HCT116 (cell line): ENCODE measurements at regions not wholly inside any gene's neighbourhood (a gene's known extent, or its start where the extent isn't known, plus 50 kb on each side); places are given as distances from the start of the nearest gene placed in this dataset.
"Not testable (repeated sequence)": the region's sequence is repeated elsewhere in the genome, so short reads cannot be mapped to it uniquely, and the experiment has no call there.

Experiments used
- ATAC-seq: fragments of 200-7000 bp; cut with Tn5 transposase; 2 replicates; pipeline ENCODE4 v1.9.1; 2020; ENCODE audit warnings: mild to moderate bottlenecking, moderate library complexity
- BruUV-seq: library from RNA; stranded (reverse); fragments of 400-500 nt; replicated peaks from 2 replicates; lab custom pipeline; 2021; lab: Mats Ljungman, UMichigan
- CTCF ChIA-PET: fragments of 300-600 bp; sonication (Branson Sonifier 250); formaldehyde crosslinking; loops from one replicate; lab custom pipeline; 2021; ENCODE audit warnings: antibody characterized with exemption; lab: Charles Lee
- POLR2A ChIA-PET: fragments of 300-600, 350-600 bp; sonication (Branson Sonifier 250); formaldehyde crosslinking; loops from one replicate; lab custom pipeline; 2021; ENCODE audit warnings: antibody characterized with exemption; lab: Charles Lee
- RAD21 ChIA-PET, 2 experiments: fragments of 300-600 bp; sonication (Branson Sonifier 250); formaldehyde crosslinking; loops; one replicate each; lab custom pipeline; 2023; ENCODE audit warnings: low total read pairs in 2 of 2; ENCODE audit not compliant: uncharacterized antibody in 2 of 2, unreplicated experiment in 2 of 2, low non-redundant PET in 1 of 2; lab: Charles Lee
- DNase-seq: peaks from one replicate; pipeline ENCODE4 v3.0.0-alpha.2; 2010; ENCODE audit warnings: low read depth, low spot score
- H2AFZ ChIP-seq: fragments of 200-600 bp; shearing (Covaris generic), sonication (generic); 2 replicates; pipeline ENCODE4 v1.6.1; 2017; ENCODE audit warnings: low read depth, mixed run types, mixed read lengths, antibody characterized with exemption, low read length; ENCODE audit not compliant: poor library complexity, severe bottlenecking
- H3K27ac ChIP-seq: 2 replicates; pipeline ENCODE4 v1.5.1; 2012; ENCODE audit warnings: low read depth, low read length
- H3K27me3 ChIP-seq: fragments of 200-600 bp; sonication (generic); 2 replicates; pipeline ENCODE4 v1.6.1; 2016; ENCODE audit warnings: mixed run types, low read length, mixed read lengths; ENCODE audit not compliant: insufficient read depth
- H3K36me3 ChIP-seq, 2 experiments: fragments of 200-500 bp in 1 of 2; fragments of 200-600 bp in 1 of 2; sonication (Bioruptor generic) in 1 of 2; sonication (generic) in 1 of 2; 2 replicates each; pipeline versions ENCODE4 v1.5.1 to v1.6.1; 2014 to 2016; ENCODE audit warnings: low read length in 2 of 2, inconsistent platforms in 1 of 2, mixed read lengths in 1 of 2, mixed run types in 1 of 2; ENCODE audit not compliant: insufficient read depth in 2 of 2, control insufficient read depth in 1 of 2
- H3K4me1 ChIP-seq, 2 experiments: fragments of 200-600 bp in 1 of 2; sonication (generic) in 1 of 2; 2 replicates each; pipeline versions ENCODE4 v1.5.1 to v1.6.1; 2012 to 2017; ENCODE audit warnings: low read length in 2 of 2, inconsistent platforms in 1 of 2, mild to moderate bottlenecking in 1 of 2, mixed read lengths in 1 of 2, mixed run types in 1 of 2, moderate library complexity in 1 of 2; ENCODE audit not compliant: insufficient read depth in 2 of 2, control insufficient read depth in 1 of 2
- H3K4me2 ChIP-seq: fragments of 200-600 bp; sonication (generic); 2 replicates; pipeline ENCODE4 v1.6.1; 2017; ENCODE audit warnings: mixed run types, low read length, mixed read lengths
- H3K4me3 ChIP-seq, 2 experiments: fragments of 200-600 bp in 1 of 2; sonication (generic) in 1 of 2; replicated peaks in 1 of 2; 2 replicates each; pipeline ENCODE4 v1.5.1; 2011 to 2016; ENCODE audit warnings: low read length in 2 of 2, control low read depth in 1 of 2, low read depth in 1 of 2, mild to moderate bottlenecking in 1 of 2, mixed read lengths in 1 of 2, mixed run types in 1 of 2
- H3K79me2 ChIP-seq: fragments of 200-600 bp; sonication (generic); 2 replicates; pipeline ENCODE4 v1.6.1; 2017; ENCODE audit warnings: mild to moderate bottlenecking, mixed run types, low read length, moderate library complexity, mixed read lengths; ENCODE audit not compliant: insufficient read depth
- H3K9ac ChIP-seq: fragments of 200-600 bp; sonication (generic); 2 replicates; pipeline ENCODE4 v1.6.1; 2016; ENCODE audit warnings: low read length, mixed read lengths
- H3K9me2 ChIP-seq: fragments of 200-600 bp; sonication (generic), shearing (Covaris generic); 2 replicates; pipeline ENCODE4 v1.6.1; 2017; ENCODE audit warnings: mixed run types, mild to moderate bottlenecking, moderate library complexity; ENCODE audit not compliant: insufficient read depth
- H3K9me3 ChIP-seq, 2 experiments: fragments of 200-500 bp in 1 of 2; fragments of 200-600 bp in 1 of 2; sonication (Bioruptor generic) in 1 of 2; sonication (generic) in 1 of 2; 2 replicates each; pipeline ENCODE4 v1.6.1; 2014 to 2017; ENCODE audit warnings: low read length in 2 of 2, mixed read lengths in 2 of 2, inconsistent platforms in 1 of 2, low read depth in 1 of 2, mild to moderate bottlenecking in 1 of 2, mixed run types in 1 of 2, moderate library complexity in 1 of 2; ENCODE audit not compliant: control insufficient read depth in 1 of 2, insufficient read depth in 1 of 2
- H4K20me1 ChIP-seq: fragments of 200-600 bp; sonication (generic), shearing (Covaris generic); 2 replicates; pipeline ENCODE4 v1.6.1; 2017; ENCODE audit warnings: mixed run types, mild to moderate bottlenecking, moderate library complexity; ENCODE audit not compliant: insufficient read depth
- intact Hi-C: fragments of 100-400 bp; cut with micrococcal nuclease; formaldehyde crosslinking; loops from 2 replicates; pipeline ENCODE4 v1.10.0; 2022

- H3K36me3 ChIP-seq, POLR2A ChIA-PET, H3K9ac ChIP-seq, RAD21 ChIA-PET, H3K4me3 ChIP-seq, H3K9me2 ChIP-seq, H2AFZ ChIP-seq, CTCF ChIA-PET, intact Hi-C loops, H3K27ac ChIP-seq, BruUV-seq, ATAC-seq, H3K4me2 ChIP-seq, H3K9me3 ChIP-seq, DNase-seq, H4K20me1 ChIP-seq, H3K27me3 ChIP-seq, H3K79me2 ChIP-seq: not testable (repeated sequence)
- peaks cover 14 to 66% of the 10 kb centered on the region in 2 experiments for H3K4me1 ChIP-seq
Observed at GRCh38 chr16:29270033-29270432, 136.5 kb downstream of the NPIPB11 start.

- ATAC-seq, H3K27ac ChIP-seq: not testable (repeated sequence)
- peaks cover 21 to 73% of the 10 kb centered on the region in 2 experiments for H3K4me1 ChIP-seq
Observed at GRCh38 chr16:29269192-29269811, 137.2 kb downstream of the NPIPB11 start.

GRCh38 chr16:29268785-29269191 lies 137.7 kb downstream of the NPIPB11 start:
- peaks cover 24 to 78% of the 10 kb centered on the region in 2 experiments for H3K4me1 ChIP-seq

More at GRCh38 chr16:29269192-29269811, 137.2 kb downstream of the NPIPB11 start:
- POLR2A ChIA-PET, H3K9me2 ChIP-seq, H3K36me3 ChIP-seq, H3K4me3 ChIP-seq, H3K9me3 ChIP-seq, H3K27me3 ChIP-seq, H2AFZ ChIP-seq, RAD21 ChIA-PET, H3K79me2 ChIP-seq, BruUV-seq, H4K20me1 ChIP-seq, H3K9ac ChIP-seq, DNase-seq, intact Hi-C loops, CTCF ChIA-PET: not testable (repeated sequence)
- H3K4me2 ChIP-seq, result peak overlapping the region; percentile 49

More at GRCh38 chr16:29268785-29269191, 137.7 kb downstream of the NPIPB11 start:
- DNase-seq, H3K27ac ChIP-seq, H3K4me3 ChIP-seq, intact Hi-C loops, H2AFZ ChIP-seq, ATAC-seq, CTCF ChIA-PET, RAD21 ChIA-PET, H3K9ac ChIP-seq, POLR2A ChIA-PET, H3K36me3 ChIP-seq, H3K9me3 ChIP-seq, H3K9me2 ChIP-seq, H4K20me1 ChIP-seq, BruUV-seq, H3K27me3 ChIP-seq, H3K79me2 ChIP-seq: not testable (repeated sequence)
- H3K4me2 ChIP-seq, result peak overlapping the region; percentile 49
